ENCODE measurements at regions not wholly inside any gene's neighbourhood (a gene's known extent, or its start where the extent isn't known, plus 50 kb on each side); places are given as distances from the start of the nearest gene placed in this dataset.

DNA sequence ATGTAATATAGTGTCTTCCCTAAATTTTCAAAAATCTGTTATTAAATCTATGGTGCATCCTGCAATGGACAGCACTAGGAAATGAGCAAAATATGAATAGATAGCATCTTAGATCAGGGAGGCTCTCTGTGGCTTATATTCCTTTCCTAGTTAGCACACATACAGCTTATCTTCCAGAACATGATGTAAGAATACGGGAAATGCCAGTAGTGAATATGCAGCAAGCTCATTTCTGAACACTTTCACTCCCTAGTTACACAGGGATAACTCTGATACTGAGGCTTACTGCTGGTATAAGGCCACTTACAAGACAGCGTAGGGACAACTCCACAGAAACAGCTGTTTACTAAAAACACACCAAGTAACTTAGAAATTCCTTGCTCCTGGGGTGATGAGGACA is 297.3 kb upstream of the SMARCA2 start:
- TF ChIP-seq, protein P1, sequence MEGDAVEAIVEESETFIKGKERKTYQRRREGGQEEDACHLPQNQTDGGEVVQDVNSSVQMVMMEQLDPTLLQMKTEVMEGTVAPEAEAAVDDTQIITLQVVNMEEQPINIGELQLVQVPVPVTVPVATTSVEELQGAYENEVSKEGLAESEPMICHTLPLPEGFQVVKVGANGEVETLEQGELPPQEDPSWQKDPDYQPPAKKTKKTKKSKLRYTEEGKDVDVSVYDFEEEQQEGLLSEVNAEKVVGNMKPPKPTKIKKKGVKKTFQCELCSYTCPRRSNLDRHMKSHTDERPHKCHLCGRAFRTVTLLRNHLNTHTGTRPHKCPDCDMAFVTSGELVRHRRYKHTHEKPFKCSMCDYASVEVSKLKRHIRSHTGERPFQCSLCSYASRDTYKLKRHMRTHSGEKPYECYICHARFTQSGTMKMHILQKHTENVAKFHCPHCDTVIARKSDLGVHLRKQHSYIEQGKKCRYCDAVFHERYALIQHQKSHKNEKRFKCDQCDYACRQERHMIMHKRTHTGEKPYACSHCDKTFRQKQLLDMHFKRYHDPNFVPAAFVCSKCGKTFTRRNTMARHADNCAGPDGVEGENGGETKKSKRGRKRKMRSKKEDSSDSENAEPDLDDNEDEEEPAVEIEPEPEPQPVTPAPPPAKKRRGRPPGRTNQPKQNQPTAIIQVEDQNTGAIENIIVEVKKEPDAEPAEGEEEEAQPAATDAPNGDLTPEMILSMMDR (IDR thresholded peaks at IDR 0.05; ENCODE audit: low read depth, low read length, missing control alignments) = no peak

DNA sequence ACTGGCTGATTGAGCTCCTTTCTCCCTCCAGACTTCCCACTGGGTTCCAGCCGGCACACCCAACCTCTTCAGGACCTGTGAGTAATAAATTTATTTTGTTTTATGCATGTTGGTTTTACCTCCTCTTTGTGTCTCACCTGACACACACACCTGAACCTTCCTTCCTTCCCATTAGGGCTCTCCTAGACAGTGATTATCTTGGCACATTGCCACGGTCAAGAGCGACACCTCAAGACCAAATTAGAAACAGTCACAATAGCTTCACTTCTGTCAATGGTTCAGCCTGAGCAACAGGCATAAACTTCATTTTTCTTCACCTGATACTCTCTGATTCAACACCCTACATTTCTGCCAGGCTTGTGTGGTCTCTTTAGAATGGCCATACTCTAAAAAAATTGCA is 296.3 kb upstream of the SMARCA2 start:
- no peak for DNase-seq (ENCODE audit: low read depth)
- TF ChIP-seq, protein P1 (IDR thresholded peaks at IDR 0.05; ENCODE audit: low read depth, low read length, missing control alignments) = no peak
- no peak overlapping the region for H3K4me3 ChIP-seq (ENCODE audit: low read depth, low read length)

More for the DNA sequence above, 297.3 kb upstream of the SMARCA2 start:
- H3K4me3 ChIP-seq (ENCODE audit: low read depth, low read length) = no peak overlapping the region
- DNase-seq (ENCODE audit: low read depth) = no peak

DNA sequence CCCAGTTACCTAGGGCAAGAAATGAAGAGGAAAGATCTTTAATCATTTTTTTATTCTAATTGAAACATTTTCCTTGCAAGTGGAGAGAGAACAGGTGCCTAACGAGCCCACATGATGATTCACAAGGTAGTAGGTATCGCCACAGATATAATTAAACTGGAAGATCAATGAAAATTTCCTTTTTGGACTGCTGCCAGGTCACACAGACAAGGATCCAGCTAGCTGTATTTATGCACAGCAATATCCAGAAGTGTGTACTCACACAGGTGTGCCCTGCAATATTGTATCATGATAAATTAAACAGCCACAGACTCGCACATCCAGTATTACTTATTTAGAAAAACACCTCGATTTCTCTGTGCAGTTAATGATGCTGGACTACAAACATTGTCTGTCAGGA is 294.0 kb upstream of the SMARCA2 start:
- TF ChIP-seq, protein P1 (IDR thresholded peaks at IDR 0.05; ENCODE audit: low read depth, low read length, missing control alignments) = no peak
- no peak for DNase-seq (ENCODE audit: low read depth)
- no peak overlapping the region for H3K4me3 ChIP-seq (ENCODE audit: low read depth, low read length)

DNA sequence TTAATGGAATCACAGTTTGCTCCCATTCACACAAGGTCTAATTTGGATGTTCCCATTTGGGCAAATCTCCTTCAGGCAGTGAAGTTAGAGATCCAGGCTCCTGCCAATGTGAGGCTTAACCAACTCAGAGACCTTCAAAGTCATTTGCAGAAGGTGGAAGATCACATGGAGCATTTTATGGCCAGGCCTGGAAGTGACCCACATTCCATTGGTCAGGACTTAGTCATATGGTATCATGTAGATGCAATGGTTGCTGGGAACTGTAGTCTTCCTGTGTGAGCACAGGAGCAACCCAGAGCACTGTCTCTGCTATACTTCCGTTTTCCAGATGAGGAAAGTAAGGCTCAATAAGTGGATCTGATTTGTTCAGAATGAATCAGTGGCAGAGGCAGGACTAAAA is 292.7 kb upstream of the SMARCA2 start:
- TF ChIP-seq, protein P1 (IDR thresholded peaks at IDR 0.05; ENCODE audit: low read depth, low read length, missing control alignments) = no peak
- no peak overlapping the region for H3K4me3 ChIP-seq (ENCODE audit: low read depth, low read length)
- no peak for DNase-seq (ENCODE audit: low read depth)

DNA sequence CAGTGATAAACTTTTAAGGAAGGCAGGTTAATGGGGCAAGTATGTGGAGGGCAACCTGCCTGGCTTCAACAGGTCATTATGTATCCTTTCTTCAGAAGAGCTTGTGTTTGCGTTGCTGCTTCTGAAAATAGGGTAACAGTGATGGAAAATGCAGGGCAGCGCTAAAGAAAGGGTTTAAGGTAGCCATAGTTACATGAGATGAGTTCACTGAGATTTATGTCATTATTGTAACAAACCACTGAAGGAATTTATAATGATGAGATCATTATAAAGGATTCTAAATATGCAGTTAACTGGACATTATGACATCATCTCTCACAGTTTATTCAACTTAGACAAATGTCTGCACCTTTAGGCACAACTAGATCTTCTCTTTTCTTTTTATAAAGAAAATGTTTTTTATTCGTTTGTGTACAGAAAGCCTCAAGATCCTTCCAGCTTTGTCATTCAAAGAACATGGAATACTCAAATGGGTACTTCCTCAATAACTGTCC is 291.6 kb upstream of the SMARCA2 start:
- DNase-seq (ENCODE audit: low read depth) = no peak
- TF ChIP-seq, protein P1 (IDR thresholded peaks at IDR 0.05; ENCODE audit: low read depth, low read length, missing control alignments) = no peak
- H3K4me3 ChIP-seq (ENCODE audit: low read depth, low read length) = no peak overlapping the region

DNA sequence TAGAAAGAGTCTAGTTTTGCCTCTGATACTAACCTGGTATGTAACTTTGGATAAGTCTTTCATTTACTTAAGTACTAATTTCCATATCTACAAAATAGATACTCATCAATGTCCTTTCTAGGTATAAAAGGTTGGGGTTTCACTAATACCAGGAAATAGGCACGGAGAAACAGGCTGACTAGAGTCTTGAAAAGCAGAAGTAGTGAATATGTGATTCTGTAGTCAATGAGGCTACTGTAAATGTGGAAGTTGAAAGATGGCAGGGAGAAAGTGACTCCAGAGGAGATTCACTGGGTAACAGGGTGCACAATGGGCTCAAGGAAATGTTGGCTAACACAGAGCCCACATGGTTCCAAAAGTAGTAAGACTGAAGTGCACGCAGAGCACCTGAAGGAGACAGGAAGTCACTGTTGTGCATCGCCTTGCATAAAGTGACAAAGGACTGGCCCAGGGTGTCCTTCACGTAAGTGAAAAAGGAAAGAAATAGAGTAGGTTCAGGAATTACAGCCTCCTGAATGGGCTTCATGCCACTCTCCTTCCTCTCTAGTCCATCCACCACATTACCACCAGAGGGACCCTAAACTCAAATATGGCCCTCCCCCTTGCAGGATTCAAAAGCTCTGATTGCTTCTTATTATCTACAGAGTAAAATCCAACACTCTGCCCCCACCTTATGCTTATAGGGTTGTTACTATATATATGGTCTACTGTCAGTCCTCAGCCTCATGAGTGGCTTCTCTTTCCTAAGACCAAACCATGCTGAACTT is 288.0 kb upstream of the SMARCA2 start:
- no peak for DNase-seq (ENCODE audit: low read depth)

More for the DNA sequence above, 288.0 kb upstream of the SMARCA2 start:
- no peak overlapping the region for H3K4me3 ChIP-seq (ENCODE audit: low read depth, low read length)
- TF ChIP-seq, protein P1 (IDR thresholded peaks at IDR 0.05; ENCODE audit: low read depth, low read length, missing control alignments) = peak; percentile 48

Measured in GM12864 (cell line).